ENCODE measurements at regions not wholly inside any gene's neighbourhood (a gene's known extent, or its start where the extent isn't known, plus 50 kb on each side); places are given as distances from the start of the nearest gene placed in this dataset.
"Not testable (repeated sequence)": the region's sequence is repeated elsewhere in the genome, so short reads cannot be mapped to it uniquely, and the experiment has no call there.

GRCh38 chr7:24390376-24391157 is 106.6 kb downstream of the NPY start:
- H3K4me2 ChIP-seq (ENCODE audit: insufficient read depth, low read length) = no peak overlapping the region
- no peaks in the 10 kb centered on the region for H3K79me2 ChIP-seq (ENCODE audit: insufficient read depth, low read length)

GRCh38 chr7:24392774-24393173 is 108.8 kb downstream of the NPY start:
- Histone ChIP-seq H3K9ac (ENCODE audit: low read depth, low read length) (no peak overlapping the region), H3K36me3 (ENCODE audit: insufficient read depth, low read length) (no peaks in the 10 kb centered on the region), H3K4me1 (ENCODE audit: insufficient read depth, low read length) (no peaks in the 10 kb centered on the region), H2AFZ (ENCODE audit: low read depth, low read length) (no peak overlapping the region), H3K79me2 (ENCODE audit: insufficient read depth, low read length) (no peaks in the 10 kb centered on the region), H4K20me1 (ENCODE audit: insufficient read depth, low read length) (no peaks in the 10 kb centered on the region), H3K9me3 (ENCODE audit: insufficient read depth, low read length, severe bottlenecking) (no peaks in the 10 kb centered on the region), H3K4me2 (ENCODE audit: insufficient read depth, low read length) (no peak overlapping the region), H3K27ac (ENCODE audit: low read length) (no peak overlapping the region), H3K27me3 (ENCODE audit: insufficient read depth, low read length, poor library complexity) (peaks cover 14% of the 10 kb centered on the region), H3K4me3 (ENCODE audit: low read depth in 1 of 2, low read length in 2 of 2) (no peak overlapping the region)
- DNase-seq (no peak), ATAC-seq (ENCODE audit: insufficient read depth, low read depth) (no peak)
- TF ChIP-seq EZH2 (IDR thresholded peaks at IDR 0.05; ENCODE audit: borderline replicate concordance, low read depth, low read length, severe bottlenecking) (no peak), CTCF (IDR thresholded peaks at IDR 0.05; ENCODE audit: borderline replicate concordance, extremely low read depth, low read length, poor library complexity, severe bottlenecking) (no peak)

More at GRCh38 chr7:24390376-24391157, 106.6 kb downstream of the NPY start:
- DNase-seq (no peak), ATAC-seq (ENCODE audit: insufficient read depth, low read depth) (no peak)
- Histone ChIP-seq H4K20me1 (ENCODE audit: insufficient read depth, low read length) (no peaks in the 10 kb centered on the region), H3K9ac (ENCODE audit: low read depth, low read length) (no peak overlapping the region), H3K9me3 (ENCODE audit: insufficient read depth, low read length, severe bottlenecking) (no peaks in the 10 kb centered on the region), H3K4me3 (ENCODE audit: low read depth in 1 of 2, low read length in 2 of 2) (no peak overlapping the region), H3K4me1 (ENCODE audit: insufficient read depth, low read length) (no peaks in the 10 kb centered on the region), H2AFZ (ENCODE audit: low read depth, low read length) (no peak overlapping the region), H3K36me3 (ENCODE audit: insufficient read depth, low read length) (no peaks in the 10 kb centered on the region), H3K27me3 (ENCODE audit: insufficient read depth, low read length, poor library complexity) (peaks cover 14% of the 10 kb centered on the region), H3K27ac (ENCODE audit: low read length) (no peak overlapping the region)
- no peak for TF ChIP-seq EZH2 (IDR thresholded peaks at IDR 0.05; ENCODE audit: borderline replicate concordance, low read depth, low read length, severe bottlenecking)
- no peak for TF ChIP-seq CTCF (IDR thresholded peaks at IDR 0.05; ENCODE audit: borderline replicate concordance, extremely low read depth, low read length, poor library complexity, severe bottlenecking)

GRCh38 chr7:24395512-24395911 is 111.5 kb downstream of the NPY start:
- Histone ChIP-seq H3K27ac (ENCODE audit: low read length) (no peak overlapping the region), H3K27me3 (ENCODE audit: insufficient read depth, low read length, poor library complexity) (peaks cover 5% of the 10 kb centered on the region), H3K36me3 (ENCODE audit: insufficient read depth, low read length) (no peaks in the 10 kb centered on the region), H4K20me1 (ENCODE audit: insufficient read depth, low read length) (no peaks in the 10 kb centered on the region), H3K4me3 (ENCODE audit: low read depth in 1 of 2, low read length in 2 of 2) (no peak overlapping the region), H3K4me2 (ENCODE audit: insufficient read depth, low read length) (no peak overlapping the region), H3K4me1 (ENCODE audit: insufficient read depth, low read length) (no peaks in the 10 kb centered on the region), H3K79me2 (ENCODE audit: insufficient read depth, low read length) (no peaks in the 10 kb centered on the region), H3K9ac (ENCODE audit: low read depth, low read length) (no peak overlapping the region), H3K9me3 (ENCODE audit: insufficient read depth, low read length, severe bottlenecking) (no peaks in the 10 kb centered on the region), H2AFZ (ENCODE audit: low read depth, low read length) (no peak overlapping the region)
- TF ChIP-seq CTCF (IDR thresholded peaks at IDR 0.05; ENCODE audit: borderline replicate concordance, extremely low read depth, low read length, poor library complexity, severe bottlenecking) = no peak
- no peak for TF ChIP-seq EZH2 (IDR thresholded peaks at IDR 0.05; ENCODE audit: borderline replicate concordance, low read depth, low read length, severe bottlenecking)
- DNase-seq (no peak), ATAC-seq (ENCODE audit: insufficient read depth, low read depth) (no peak)

GRCh38 chr7:24396387-24396786 is 112.4 kb downstream of the NPY start:
- not testable (repeated sequence) for H3K9me3 ChIP-seq (ENCODE audit: insufficient read depth, low read length, severe bottlenecking); ATAC-seq (ENCODE audit: insufficient read depth, low read depth); H3K27ac ChIP-seq (ENCODE audit: low read length); H3K9ac ChIP-seq (ENCODE audit: low read depth, low read length); H4K20me1 ChIP-seq (ENCODE audit: insufficient read depth, low read length); DNase-seq; H3K4me2 ChIP-seq (ENCODE audit: insufficient read depth, low read length); H3K79me2 ChIP-seq (ENCODE audit: insufficient read depth, low read length); H3K4me1 ChIP-seq (ENCODE audit: insufficient read depth, low read length); H3K36me3 ChIP-seq (ENCODE audit: insufficient read depth, low read length); H3K27me3 ChIP-seq (ENCODE audit: insufficient read depth, low read length, poor library complexity); H2AFZ ChIP-seq (ENCODE audit: low read depth, low read length); H3K4me3 ChIP-seq (ENCODE audit: low read depth in 1 of 2, low read length in 2 of 2)

Data from DND-41 (cell line).